ENCODE measurements at regions not wholly inside any gene's neighbourhood (a gene's known extent, or its start where the extent isn't known, plus 50 kb on each side); places are given as distances from the start of the nearest gene placed in this dataset.

DNA sequence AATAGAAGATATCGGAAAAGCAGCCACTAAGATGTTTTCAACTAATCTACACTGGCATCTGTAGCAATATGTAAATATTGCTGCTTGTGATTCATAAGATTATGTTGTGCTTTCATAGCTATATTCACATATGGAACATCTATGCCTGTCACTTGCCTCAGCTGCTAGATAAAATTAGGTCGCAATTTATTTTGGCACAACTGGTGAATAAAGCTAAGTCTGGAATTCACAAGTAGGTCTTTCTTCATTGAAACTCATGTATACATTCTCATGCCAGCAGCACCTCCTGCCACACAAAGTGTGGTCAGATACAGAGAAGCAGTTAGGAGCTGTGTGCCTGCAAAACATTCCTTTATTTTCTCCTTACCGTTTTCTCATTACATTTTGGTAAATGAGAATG is 543.3 kb upstream of the CHORDC1 start:
- Histone ChIP-seq H3K4me3 (no peak overlapping the region), H3K27ac (no peak overlapping the region), H3K9me3 (no peaks in the 10 kb centered on the region), H3K4me1 (no peaks in the 10 kb centered on the region), H3K27me3 (no peaks in the 10 kb centered on the region), H3K36me3 (peaks cover 0 to 3% of the 10 kb centered on the region in 2 donors)
- TF ChIP-seq, protein P1, sequence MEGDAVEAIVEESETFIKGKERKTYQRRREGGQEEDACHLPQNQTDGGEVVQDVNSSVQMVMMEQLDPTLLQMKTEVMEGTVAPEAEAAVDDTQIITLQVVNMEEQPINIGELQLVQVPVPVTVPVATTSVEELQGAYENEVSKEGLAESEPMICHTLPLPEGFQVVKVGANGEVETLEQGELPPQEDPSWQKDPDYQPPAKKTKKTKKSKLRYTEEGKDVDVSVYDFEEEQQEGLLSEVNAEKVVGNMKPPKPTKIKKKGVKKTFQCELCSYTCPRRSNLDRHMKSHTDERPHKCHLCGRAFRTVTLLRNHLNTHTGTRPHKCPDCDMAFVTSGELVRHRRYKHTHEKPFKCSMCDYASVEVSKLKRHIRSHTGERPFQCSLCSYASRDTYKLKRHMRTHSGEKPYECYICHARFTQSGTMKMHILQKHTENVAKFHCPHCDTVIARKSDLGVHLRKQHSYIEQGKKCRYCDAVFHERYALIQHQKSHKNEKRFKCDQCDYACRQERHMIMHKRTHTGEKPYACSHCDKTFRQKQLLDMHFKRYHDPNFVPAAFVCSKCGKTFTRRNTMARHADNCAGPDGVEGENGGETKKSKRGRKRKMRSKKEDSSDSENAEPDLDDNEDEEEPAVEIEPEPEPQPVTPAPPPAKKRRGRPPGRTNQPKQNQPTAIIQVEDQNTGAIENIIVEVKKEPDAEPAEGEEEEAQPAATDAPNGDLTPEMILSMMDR (IDR thresholded peaks at IDR 0.05): no peak
- TF ChIP-seq POLR2A (IDR thresholded peaks at IDR 0.05): no peak
- intact Hi-C loops (cut with DNase I; ENCODE audit: low total_unique reads): no loop called here
- DNase-seq: no peak

DNA sequence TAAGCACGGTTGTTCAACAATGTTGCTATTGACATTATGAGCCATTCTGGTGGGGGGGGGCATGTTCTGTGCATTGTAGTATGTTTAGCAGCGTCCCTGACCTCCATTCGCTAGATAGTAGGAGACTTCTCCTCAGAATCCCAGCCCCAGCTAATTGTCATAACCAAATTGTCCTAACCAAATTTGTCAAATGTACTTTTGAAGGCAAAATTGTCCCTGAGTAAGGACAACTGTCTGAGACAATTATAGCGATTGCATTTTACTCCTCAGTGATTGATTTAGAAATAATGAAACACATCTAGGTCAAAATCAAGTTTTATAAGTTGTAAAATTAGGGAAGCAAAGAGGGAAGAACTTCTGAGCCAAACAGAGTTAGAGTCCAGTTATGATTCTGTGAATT is 541.8 kb upstream of the CHORDC1 start:
- DNase-seq: no peak
- intact Hi-C loops (cut with DNase I; ENCODE audit: low total_unique reads): no loop called here
- H3K27me3 ChIP-seq: no peaks in the 10 kb centered on the region
- peaks cover 0 to 3% of the 10 kb centered on the region in 2 donors for H3K36me3 ChIP-seq
- no peaks in the 10 kb centered on the region for H3K9me3 ChIP-seq
- TF ChIP-seq POLR2A (IDR thresholded peaks at IDR 0.05): no peak
- TF ChIP-seq, protein P1 (IDR thresholded peaks at IDR 0.05): no peak
- H3K27ac ChIP-seq: no peak overlapping the region
- no peaks in the 10 kb centered on the region for H3K4me1 ChIP-seq
- H3K4me3 ChIP-seq: no peak overlapping the region

DNA sequence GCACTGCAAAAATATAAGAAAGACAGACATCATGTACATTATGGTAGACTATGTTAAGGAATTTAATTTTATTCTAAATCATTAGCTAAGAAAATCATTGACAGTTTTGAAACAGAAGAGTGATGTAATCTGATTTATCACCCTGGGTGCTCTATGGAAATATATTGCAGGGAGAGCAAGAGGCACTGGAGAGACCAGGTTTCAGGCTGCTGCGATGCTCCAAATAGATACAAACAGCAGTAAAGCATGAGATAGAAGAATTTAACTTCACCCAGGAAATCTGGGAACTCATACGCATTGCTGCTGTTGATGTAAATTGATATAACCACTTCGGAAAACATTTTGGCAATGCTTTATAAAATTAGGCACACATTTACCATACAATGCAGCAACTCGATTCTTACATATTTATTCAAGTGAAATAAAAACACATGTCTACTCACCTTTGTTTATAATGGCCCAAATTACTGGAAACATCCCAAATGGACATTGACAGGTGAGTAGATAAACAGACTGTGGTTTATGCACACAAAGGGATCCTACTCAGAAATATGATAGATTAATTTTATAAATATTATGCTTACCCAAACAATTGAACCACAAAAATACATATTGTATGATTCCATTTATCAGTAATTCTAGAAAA is 535.1 kb upstream of the CHORDC1 start:
- Histone ChIP-seq H3K9me3 (no peaks in the 10 kb centered on the region), H3K27ac (no peak overlapping the region), H3K4me3 (no peak overlapping the region), H3K4me1 (no peaks in the 10 kb centered on the region), H3K27me3 (no peaks in the 10 kb centered on the region), H3K36me3 (no peaks in the 10 kb centered on the region)
- intact Hi-C loops (cut with DNase I; ENCODE audit: low total_unique reads): no loop called here
- TF ChIP-seq POLR2A (IDR thresholded peaks at IDR 0.05): no peak
- TF ChIP-seq, protein P1 (IDR thresholded peaks at IDR 0.05): no peak
- DNase-seq: no peak

DNA sequence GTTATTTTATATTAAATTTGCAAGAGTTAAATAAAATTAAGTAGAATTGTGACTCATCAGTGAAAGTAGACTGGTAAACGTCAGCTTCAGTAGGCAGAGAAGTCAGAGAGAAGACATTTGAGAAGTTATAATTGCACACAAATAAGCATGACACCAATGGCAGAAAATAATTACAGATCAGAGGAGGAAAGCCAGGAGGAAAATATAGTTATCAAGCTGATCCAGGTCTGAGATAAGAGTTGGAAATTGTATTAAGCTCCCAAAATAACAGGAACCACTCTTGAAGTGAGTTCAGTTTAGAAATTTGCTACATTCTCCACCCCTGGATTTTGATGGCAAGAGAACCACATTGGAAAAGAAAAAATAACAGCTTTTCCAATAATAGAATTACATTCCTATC is 533.8 kb upstream of the CHORDC1 start:
- TF ChIP-seq, protein P1 (IDR thresholded peaks at IDR 0.05): no peak
- TF ChIP-seq POLR2A (IDR thresholded peaks at IDR 0.05): no peak
- Histone ChIP-seq H3K4me1 (no peaks in the 10 kb centered on the region), H3K4me3 (no peak overlapping the region), H3K36me3 (no peaks in the 10 kb centered on the region), H3K27me3 (no peaks in the 10 kb centered on the region), H3K9me3 (no peaks in the 10 kb centered on the region), H3K27ac (no peak overlapping the region)
- intact Hi-C loops (cut with DNase I; ENCODE audit: low total_unique reads): no loop called here
- DNase-seq: no peak

DNA sequence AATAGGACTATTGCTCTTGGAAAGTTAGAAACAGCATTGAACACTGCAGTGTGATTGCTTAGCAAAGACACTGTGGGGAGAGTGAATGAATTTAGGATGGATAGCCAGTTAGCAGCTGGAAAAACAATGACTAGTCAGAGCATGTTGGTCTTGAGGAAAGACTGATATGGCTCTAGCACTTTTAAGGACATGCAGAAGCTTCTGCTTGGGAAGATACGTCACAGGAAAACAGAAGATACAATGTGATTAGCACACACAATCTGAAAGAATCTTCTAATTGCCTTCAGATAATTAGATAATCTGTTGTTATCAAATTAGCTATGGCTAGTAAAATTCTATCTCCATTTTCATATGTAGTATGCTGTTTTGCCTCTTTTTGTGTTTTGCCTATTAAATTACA is 530.7 kb upstream of the CHORDC1 start:
- intact Hi-C loops (cut with DNase I; ENCODE audit: low total_unique reads): no loop called here
- H3K36me3 ChIP-seq: no peaks in the 10 kb centered on the region
- TF ChIP-seq, protein P1 (IDR thresholded peaks at IDR 0.05): no peak
- TF ChIP-seq POLR2A (IDR thresholded peaks at IDR 0.05): no peak
- no peak overlapping the region for H3K27ac ChIP-seq
- no peak overlapping the region for H3K4me3 ChIP-seq
- no peak for DNase-seq
- no peaks in the 10 kb centered on the region for H3K9me3 ChIP-seq
- H3K27me3 ChIP-seq: no peaks in the 10 kb centered on the region
- H3K4me1 ChIP-seq: no peaks in the 10 kb centered on the region
